ENCODE measurements at regions not wholly inside any gene's neighbourhood (a gene's known extent, or its start where the extent isn't known, plus 50 kb on each side); places are given as distances from the start of the nearest gene placed in this dataset.
"Not testable (repeated sequence)": the region's sequence is repeated elsewhere in the genome, so short reads cannot be mapped to it uniquely, and the experiment has no call there.

- no peak for DNase-seq
Observed at GRCh38 chr2:220356076-220356475, 728.6 kb downstream of the SLC4A3 start.

GRCh38 chr2:220365023-220365422 lies 737.6 kb downstream of the SLC4A3 start:
- no peak for DNase-seq

DNA sequence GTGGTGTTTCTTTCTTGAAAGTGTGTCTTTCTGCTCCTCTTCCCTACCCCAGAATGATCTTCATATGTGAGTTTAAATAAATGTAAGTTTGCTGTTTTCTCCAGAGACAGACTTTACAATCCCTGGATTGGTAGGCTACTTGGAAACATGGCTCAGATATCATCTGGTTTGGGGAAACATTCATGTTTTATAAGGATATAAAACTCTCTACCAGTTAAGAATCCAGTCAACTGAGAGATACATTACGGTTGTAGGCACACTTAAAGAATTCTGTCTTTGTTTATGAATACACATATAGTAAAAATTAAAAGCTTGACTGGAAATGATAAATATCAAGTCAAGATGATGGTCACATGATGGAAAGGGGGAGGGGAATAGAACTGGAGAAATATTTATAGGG lies 739.3 kb downstream of the SLC4A3 start:
- DNase-seq: no peak

- DNase-seq: no peak
Observed at GRCh38 chr2:220370764-220371163, 743.3 kb downstream of the SLC4A3 start.

GRCh38 chr2:220371211-220371610 lies 743.8 kb downstream of the SLC4A3 start:
- no peak for DNase-seq

DNA sequence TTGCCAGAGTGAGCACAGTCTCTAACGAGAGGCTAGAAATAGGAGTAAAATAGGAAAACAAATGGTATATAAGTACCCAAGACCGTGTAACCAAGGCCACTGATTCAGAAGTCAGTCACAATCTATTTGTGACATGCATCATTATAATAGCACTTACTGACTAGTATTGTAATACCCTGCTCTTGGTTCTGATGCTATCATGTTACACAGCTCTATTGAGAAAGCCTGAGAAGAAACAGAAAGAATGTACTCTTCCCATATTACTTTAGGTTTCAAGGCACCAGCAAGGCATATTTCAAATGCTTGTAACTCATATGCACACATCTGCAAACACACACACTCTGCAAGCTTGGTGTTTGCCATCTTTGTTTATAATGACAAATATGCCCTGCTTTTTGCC lies 746.4 kb downstream of the SLC4A3 start:
- DNase-seq: no peak

DNA sequence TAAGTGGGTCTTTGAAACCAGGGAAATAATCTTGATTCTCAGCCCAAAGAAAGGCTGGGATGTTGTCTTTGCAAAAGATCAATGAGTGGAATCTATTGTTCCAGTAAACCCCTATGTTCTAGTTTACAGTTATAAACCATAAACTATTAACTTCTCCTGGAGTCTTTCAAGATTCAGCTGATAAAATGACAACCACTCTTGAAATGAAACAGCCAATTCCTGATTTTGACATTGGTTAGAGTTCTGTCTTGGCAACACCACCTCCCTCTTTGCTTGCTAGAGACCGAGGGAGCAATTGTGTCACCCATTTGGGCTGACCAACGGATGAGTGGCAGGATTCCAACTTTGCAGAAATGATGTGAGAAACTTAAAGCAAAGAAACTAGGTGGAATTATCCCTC lies 746.9 kb downstream of the SLC4A3 start:
- no peak for DNase-seq

DNA sequence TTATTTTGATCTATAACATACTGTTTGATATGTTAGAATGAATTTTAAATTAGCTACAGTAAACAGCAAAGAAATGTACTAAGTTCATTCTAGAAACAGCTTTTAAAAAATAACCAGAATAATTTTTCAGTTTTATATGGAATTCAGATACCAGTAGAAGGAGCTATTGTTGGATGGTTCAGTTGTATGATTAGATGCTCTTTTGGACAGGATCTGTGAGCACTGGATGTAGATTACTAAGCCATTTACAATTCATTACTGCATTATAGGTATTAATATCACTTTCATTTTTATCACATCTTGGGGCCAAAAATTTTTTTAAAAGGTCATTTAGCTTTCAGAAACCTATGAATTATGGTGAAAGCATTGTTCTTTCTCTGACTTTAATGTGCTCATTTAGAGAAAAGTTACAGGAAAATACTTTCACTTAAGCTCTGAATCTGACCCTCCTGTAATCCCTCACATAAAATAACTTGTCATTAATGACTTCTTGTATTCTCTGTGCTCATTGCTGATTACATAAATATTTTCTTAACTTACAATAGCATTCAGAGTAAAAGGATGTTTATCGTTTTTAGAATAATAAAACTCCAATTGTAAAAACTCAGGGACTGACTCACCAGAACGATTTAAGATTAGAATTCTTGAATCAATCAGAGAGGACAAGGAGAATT lies 750.2 kb downstream of the SLC4A3 start:
- no peak for DNase-seq

DNA sequence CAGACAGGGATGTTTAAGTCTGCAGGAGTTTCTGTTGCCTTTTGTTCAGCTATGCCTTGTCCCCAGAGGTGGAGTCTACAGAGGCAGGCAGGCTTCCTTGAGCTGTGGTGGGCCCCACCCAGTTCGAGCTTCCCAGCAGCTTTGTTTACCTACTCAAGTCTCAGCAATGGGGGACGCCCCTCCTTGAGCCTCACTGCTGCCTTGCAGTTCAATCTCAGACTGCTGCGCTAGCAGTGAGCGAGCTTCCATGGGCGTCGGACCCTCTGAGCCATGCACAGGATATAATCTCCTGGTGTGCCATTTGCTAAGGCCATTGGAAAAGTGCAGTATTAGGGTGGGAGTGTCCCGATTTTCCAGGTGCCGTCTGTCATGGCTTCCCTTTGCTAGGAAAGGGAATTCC lies 760.3 kb downstream of the SLC4A3 start:
- not testable (repeated sequence) for DNase-seq

GRCh38 chr2:220393711-220394110 lies 766.3 kb downstream of the SLC4A3 start:
- no peak for DNase-seq

DNA sequence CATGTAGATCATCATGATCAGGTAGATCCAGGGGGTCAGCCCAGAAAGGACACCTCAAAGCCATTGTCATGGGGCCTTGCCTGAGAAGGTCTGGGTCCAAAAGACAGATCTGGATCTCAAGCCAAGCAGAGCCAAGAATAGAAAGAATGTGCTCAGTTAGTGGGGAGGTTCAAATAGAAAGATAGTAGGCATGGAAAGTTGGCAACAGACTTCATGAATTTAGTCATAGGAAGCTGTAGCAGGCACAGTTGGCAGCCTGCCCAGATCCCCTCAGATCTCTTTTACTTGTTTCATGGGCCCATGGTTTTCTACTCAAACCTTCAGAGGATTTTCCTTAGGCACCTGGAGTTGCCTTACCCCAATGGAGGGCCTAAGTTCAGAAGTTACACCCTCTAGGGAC lies 767.0 kb downstream of the SLC4A3 start:
- peak; percentile 59 for DNase-seq

DNA sequence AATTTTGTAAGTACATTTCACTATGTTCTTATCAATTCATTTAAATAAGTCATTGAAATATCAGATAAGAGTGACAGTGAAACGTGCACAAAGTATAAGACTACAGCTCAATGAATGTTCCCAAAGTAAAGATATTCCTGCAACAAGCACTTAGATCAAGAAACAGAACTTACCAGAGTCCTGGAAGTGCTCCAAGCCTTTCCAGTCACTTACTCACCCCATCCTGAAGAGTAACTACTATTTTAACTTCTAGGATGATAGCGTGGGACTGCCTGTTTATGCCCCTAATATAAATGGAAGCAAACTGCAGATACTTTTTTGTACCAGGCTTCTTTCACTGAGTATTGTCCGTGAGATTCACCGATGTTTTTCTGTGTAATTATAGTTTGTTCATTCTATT lies 768.9 kb downstream of the SLC4A3 start:
- peak; percentile 21 for DNase-seq

GRCh38 chr2:220410296-220410695 lies 782.9 kb downstream of the SLC4A3 start:
- DNase-seq: no peak

GRCh38 chr2:220417503-220417902 lies 790.1 kb downstream of the SLC4A3 start:
- no peak for DNase-seq

DNA sequence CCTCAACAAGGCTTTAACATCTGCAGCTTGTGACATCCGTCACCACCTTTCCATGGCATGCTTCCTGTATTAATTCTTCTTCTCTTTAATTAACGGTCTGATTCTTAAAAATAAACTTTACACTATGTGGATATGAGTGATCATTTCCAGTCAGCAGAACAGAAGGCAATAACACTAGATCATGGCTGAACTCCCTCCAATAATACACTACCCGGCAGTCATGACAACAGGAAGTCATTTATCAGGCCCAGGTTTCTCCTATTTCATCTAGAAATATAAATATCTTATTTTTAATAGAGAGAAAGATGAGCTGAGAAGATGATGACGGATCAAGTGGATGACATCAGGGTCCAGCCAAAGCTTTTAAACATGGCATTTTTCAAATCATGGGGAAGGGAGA lies 792.2 kb downstream of the SLC4A3 start:
- DNase-seq: no peak

DNA sequence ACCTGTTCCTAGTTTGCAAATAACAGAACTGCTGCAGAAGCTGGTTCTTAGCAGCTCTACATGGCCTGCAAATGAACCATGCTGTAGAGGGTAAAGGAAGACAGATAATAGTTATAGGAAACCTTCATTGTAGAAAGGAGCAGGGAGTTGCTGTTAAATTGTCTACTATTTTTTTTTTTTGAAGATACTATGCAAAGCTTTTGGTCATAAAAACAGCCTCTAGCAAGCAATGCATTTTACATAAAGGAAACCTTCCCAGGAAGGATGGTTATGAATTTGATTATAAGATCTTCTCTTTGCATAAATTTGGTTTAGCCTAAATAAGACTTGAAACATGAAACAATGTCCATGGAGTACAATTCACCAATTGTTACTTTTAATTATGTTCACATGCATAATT lies 793.4 kb downstream of the SLC4A3 start:
- DNase-seq: no peak

DNA sequence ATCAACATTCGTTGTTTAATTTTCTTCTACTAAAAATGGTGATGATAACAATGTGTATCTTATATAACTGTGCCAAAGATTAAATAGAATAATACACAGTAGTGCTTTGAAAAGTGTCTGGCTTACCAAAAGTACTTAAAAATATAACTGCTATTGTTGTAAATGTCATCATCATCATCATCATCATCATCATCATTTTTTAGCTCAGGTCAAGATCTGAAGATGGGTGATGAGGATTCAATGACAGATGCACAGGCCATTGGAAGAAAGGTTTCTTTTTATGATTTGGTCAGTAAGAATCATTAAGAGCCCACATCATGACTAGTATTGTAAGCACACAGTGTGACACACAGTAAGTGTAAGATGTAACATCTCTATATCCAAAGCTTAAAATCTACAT lies 795.2 kb downstream of the SLC4A3 start:
- no peak for DNase-seq

- no peak for DNase-seq
Observed at GRCh38 chr2:220424561-220424960, 797.1 kb downstream of the SLC4A3 start.

GRCh38 chr2:220432645-220433044 lies 805.2 kb downstream of the SLC4A3 start:
- no peak for DNase-seq

DNA sequence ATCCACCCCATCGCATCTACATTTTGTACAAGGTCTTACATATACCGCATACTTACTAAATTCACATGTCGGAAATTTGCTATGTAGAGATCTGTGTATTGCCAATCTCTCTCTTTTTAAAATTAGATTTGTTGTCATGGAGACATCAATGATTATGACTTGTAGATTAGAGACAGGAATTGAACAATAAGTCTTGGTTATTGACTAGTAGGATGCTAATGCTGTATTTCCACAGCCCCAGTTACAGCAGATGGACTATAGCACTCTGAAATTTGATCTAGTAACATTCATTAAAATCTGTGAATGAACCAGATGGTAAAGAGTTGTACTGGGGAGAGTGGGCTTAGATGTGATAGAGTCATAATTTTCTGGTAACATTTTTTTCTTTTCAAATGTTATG lies 805.7 kb downstream of the SLC4A3 start:
- no peak for DNase-seq

GRCh38 chr2:220434385-220434784 lies 807.0 kb downstream of the SLC4A3 start:
- peak; percentile 16 for DNase-seq

GRCh38 chr2:220437938-220438337 lies 810.5 kb downstream of the SLC4A3 start:
- DNase-seq: no peak

DNA sequence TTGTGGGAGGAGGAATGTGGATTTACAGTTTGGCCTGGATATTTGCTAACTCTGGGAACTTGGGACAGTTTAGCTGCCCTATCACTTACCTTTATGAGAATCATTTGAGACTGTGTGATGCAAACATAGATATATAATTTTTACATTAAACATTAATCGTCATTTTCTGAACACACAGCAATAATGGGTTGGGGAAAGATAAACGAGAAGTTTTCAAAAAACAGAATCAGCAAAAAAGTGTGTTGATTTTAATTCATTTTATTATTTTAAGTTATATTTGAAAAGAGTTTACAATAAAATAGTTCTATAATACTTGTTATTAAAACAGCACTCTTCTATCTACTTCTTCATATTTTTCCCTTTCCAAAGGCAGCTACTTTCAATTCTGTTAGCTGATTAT lies 813.3 kb downstream of the SLC4A3 start:
- DNase-seq: no peak

DNA sequence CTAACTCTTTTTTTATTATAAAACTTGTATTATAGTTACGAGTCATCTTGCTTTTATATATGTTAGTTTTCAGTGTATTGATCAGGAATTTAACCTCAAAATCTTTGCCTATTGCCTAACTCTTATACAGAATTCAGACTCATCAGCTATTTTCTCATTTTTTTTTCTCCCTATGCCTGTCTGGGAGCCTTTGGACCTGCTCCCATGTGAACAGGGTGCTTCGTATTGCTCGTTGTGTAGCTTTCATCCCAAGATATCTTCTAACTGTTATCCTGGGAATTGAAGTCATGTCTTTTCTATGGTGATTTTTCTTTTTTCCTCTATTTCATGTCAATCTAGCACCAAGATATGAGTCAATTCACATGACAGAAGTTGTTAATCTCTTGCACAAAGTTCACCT lies 814.0 kb downstream of the SLC4A3 start:
- DNase-seq: no peak

GRCh38 chr2:220442012-220442411 lies 814.6 kb downstream of the SLC4A3 start:
- DNase-seq: no peak
